Transverse colon (tissue), 4 donors: ENCODE measurements at regions not wholly inside any gene's neighbourhood (a gene's known extent, or its start where the extent isn't known, plus 50 kb on each side); places are given as distances from the start of the nearest gene placed in this dataset.

Experiments used
- CTCF ChIP-seq, 5 experiments: fragments of 200-600 bp in 3 of 5; fragments of 450-650 bp in 2 of 5; sonication (generic) in 3 of 5; IDR thresholded peaks; 1 replicate in 2 of 5; 2 replicates in 3 of 5; pipeline ENCODE4 v1.5.1; 2016 to 2017; ENCODE audit warnings: antibody characterized with exemption in 5 of 5, inconsistent platforms in 3 of 5, mild to moderate bottlenecking in 2 of 5, moderate library complexity in 1 of 5
- EP300 ChIP-seq: sonication (generic); formaldehyde crosslinking; IDR thresholded peaks from one replicate; pipeline ENCODE4 v1.6.1; 2017; ENCODE audit warnings: antibody characterized with exemption, low read depth
- POLR2A ChIP-seq: fragments of 450-650 bp; IDR thresholded peaks from one replicate; pipeline ENCODE4 v1.6.1; 2016; ENCODE audit warnings: antibody characterized with exemption, mild to moderate bottlenecking, moderate library complexity
- POLR2AphosphoS5 ChIP-seq, 3 donors: sonication (generic); formaldehyde crosslinking; IDR thresholded peaks; one replicate each; pipeline ENCODE4 v1.6.1; 2016; ENCODE audit warnings: antibody characterized with exemption in 3 of 3

DNA sequence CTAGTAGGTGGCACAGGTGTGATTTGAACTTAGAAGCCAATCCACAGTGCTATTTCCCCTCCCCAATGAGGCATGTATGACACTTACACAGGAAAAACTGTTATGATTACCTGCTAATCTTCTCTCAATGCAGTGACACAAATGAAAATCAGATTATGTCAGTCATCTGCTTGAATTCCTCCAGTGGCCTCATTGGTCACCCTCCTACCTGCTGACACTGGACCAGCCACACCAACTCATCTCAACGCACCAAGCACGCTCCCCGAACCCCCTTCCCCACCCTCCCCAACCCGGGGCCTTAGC lies 82.2 kb upstream of the SEC11C start:
- TF ChIP-seq POLR2A (no peak), CTCF (IDR thresholded peaks at IDR 0.05) (no peak), EP300 (no peak), POLR2AphosphoS5 (IDR thresholded peaks at IDR 0.05) (no peak)
